Ectodermal cell (in vitro differentiated cells): ENCODE measurements at regions not wholly inside any gene's neighbourhood (a gene's known extent, or its start where the extent isn't known, plus 50 kb on each side); places are given as distances from the start of the nearest gene placed in this dataset.
"Not testable (repeated sequence)": the region's sequence is repeated elsewhere in the genome, so short reads cannot be mapped to it uniquely, and the experiment has no call there.

Experiments
- H3K27ac ChIP-seq: 2 replicates; pipeline ENCODE4 v1.7.0; 2013; ENCODE audit warnings: mild to moderate bottlenecking, low read depth, low read length; ENCODE audit not compliant: insufficient read depth, poor library complexity, severe bottlenecking
- H3K27me3 ChIP-seq: 2 replicates; pipeline ENCODE4 v1.7.0; 2013; ENCODE audit warnings: mild to moderate bottlenecking, low read length; ENCODE audit not compliant: insufficient read depth, control insufficient read depth, poor library complexity, severe bottlenecking
- H3K36me3 ChIP-seq: one replicate; pipeline ENCODE4 v1.7.0; 2013; ENCODE audit warnings: low read length; ENCODE audit not compliant: control insufficient read depth, insufficient read depth
- H3K4me1 ChIP-seq: one replicate; pipeline ENCODE4 v1.7.0; 2013; ENCODE audit warnings: low read length; ENCODE audit not compliant: control insufficient read depth, insufficient read depth
- H3K4me3 ChIP-seq: 2 replicates; pipeline ENCODE4 v1.7.0; 2013; ENCODE audit warnings: low read depth, low read length, control low read depth; ENCODE audit not compliant: insufficient read depth
- H3K9me3 ChIP-seq: 2 replicates; pipeline ENCODE4 v1.7.0; 2013; ENCODE audit warnings: mild to moderate bottlenecking, low read length, moderate library complexity; ENCODE audit not compliant: control insufficient read depth
- WGBS, 2 experiments: methylation state at CpG; one replicate each; pipeline ENCODE4 v1.1.7; 2013; ENCODE audit warnings: missing lambda C conversion rate in 2 of 2; 5-methylcytosine and 5-hydroxymethylcytosine counted together

DNA sequence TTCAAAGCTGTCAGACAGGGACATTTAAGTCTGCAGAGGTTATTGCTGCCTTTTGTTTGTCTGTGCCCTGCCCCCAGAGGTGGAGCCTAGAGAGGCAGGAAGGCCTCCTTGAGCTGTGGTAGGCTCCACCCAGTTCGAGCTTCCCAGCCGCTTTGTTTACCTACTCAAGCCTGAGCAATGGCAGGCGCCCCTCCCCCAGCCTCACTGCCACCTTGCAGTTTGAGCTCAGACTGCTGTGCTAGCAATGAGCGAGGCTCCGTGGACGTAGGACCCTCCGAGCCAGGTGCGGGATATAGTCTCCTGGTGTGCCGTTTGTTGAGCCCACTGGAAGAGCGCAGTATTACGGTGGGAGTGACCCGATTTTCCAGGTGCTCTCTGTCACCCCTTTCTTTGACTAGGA is 1193.9 kb downstream of the FAM181B start:
- H3K4me1 ChIP-seq, H3K4me3 ChIP-seq, H3K27ac ChIP-seq, H3K27me3 ChIP-seq, H3K9me3 ChIP-seq, H3K36me3 ChIP-seq: not testable (repeated sequence)
- 94 to 95% methylated on average over 12 of the region's 12 CpGs for WGBS, 2 experiments

GRCh38 chr11:81515566-81515965 is 1218.1 kb downstream of the FAM181B start:
- Histone ChIP-seq H3K4me1 (no peaks in the 10 kb centered on the region), H3K36me3 (no peaks in the 10 kb centered on the region), H3K27ac (no peak overlapping the region), H3K27me3 (no peaks in the 10 kb centered on the region), H3K9me3 (no peaks in the 10 kb centered on the region), H3K4me3 (no peak overlapping the region)

- Histone ChIP-seq H3K36me3 (no peaks in the 10 kb centered on the region), H3K4me1 (no peaks in the 10 kb centered on the region), H3K9me3 (no peaks in the 10 kb centered on the region), H3K4me3 (no peak overlapping the region), H3K27me3 (no peaks in the 10 kb centered on the region), H3K27ac (no peak overlapping the region)
- 54 to 63% methylated on average over 5 of the region's 5 CpGs for WGBS, 2 experiments
Observed at GRCh38 chr11:81497202-81497804, 1236.4 kb downstream of the FAM181B start.

- WGBS, 2 experiments, result 90 to 100% methylated on average over 1 of the region's 1 CpG
- H3K4me3 ChIP-seq, result no peak overlapping the region
- H3K4me1 ChIP-seq, result no peaks in the 10 kb centered on the region
- no peaks in the 10 kb centered on the region for H3K27me3 ChIP-seq
- H3K27ac ChIP-seq, result no peak overlapping the region
- H3K36me3 ChIP-seq, result no peaks in the 10 kb centered on the region
- H3K9me3 ChIP-seq, result no peaks in the 10 kb centered on the region
Observed at GRCh38 chr11:81496601-81497000, 1237.1 kb downstream of the FAM181B start.

DNA sequence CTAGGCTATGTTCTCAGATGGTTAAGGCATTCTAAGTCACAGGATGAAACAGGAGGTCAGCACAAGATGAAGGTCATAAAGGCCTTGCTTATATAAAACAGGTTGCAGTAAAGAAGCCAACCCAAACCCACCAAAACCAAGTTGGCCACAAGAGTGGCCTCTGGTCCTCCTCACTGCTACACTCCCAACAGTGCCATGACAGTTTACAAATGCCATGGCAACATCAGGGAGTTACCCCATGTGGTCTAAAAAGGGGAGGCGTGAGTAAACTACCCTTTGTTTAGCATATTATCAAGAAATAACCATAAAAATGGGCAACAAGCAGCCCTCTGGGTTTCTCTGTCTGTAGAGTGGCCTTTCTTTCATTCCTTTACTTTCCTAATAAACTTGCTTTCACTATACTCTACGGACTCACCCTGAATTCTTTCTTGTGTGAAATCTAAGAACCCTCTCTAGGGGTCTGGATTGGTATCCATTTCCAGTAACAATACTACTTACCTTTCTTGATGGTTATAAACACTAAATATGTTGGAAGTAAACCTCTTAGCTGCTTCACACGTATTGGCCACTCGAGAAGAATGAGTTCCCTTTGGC is 1237.9 kb downstream of the FAM181B start:
- 47 to 59% methylated on average over 4 of the region's 4 CpGs for whole genome bisulfite sequencing, 2 experiments
- Histone ChIP-seq H3K4me3 (no peak overlapping the region), H3K4me1 (no peaks in the 10 kb centered on the region), H3K36me3 (no peaks in the 10 kb centered on the region), H3K27me3 (no peaks in the 10 kb centered on the region), H3K27ac (no peak overlapping the region), H3K9me3 (no peaks in the 10 kb centered on the region)

- no peak overlapping the region for H3K4me3 ChIP-seq
- H3K4me1 ChIP-seq, result no peaks in the 10 kb centered on the region
- no peaks in the 10 kb centered on the region for H3K9me3 ChIP-seq
- H3K36me3 ChIP-seq, result no peaks in the 10 kb centered on the region
- no peak overlapping the region for H3K27ac ChIP-seq
- H3K27me3 ChIP-seq, result no peaks in the 10 kb centered on the region
Observed at GRCh38 chr11:81494431-81494830, 1239.2 kb downstream of the FAM181B start.

DNA sequence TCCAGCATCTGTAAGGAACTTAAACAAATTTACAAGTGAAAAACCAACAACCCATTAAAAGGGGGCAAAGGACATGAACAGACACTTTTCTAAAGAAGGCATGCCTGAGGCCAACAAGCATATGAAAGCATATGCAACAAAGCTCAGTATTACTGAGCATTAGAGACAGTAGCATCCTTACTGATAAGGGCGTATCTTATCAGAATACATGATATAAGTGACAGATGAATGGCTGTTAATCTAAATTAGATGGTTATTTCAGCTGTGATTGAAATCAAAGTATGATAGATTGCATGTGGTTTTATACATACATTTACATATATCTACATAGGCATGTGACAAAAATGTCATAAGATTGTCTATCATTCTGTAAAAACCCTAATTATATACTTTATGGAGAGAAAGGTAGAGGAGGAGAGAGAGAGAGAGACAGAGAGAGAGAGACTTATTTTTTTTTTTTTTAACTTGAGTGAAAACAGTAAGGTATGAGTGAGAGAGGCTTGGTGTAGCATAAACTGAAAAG is 1240.7 kb downstream of the FAM181B start:
- Histone ChIP-seq H3K9me3 (no peaks in the 10 kb centered on the region), H3K36me3 (no peaks in the 10 kb centered on the region), H3K27me3 (no peaks in the 10 kb centered on the region), H3K4me1 (no peaks in the 10 kb centered on the region), H3K27ac (no peak overlapping the region), H3K4me3 (no peak overlapping the region)
- 100% methylated on average over 1 of the region's 1 CpG for whole genome bisulfite sequencing, 2 experiments

DNA sequence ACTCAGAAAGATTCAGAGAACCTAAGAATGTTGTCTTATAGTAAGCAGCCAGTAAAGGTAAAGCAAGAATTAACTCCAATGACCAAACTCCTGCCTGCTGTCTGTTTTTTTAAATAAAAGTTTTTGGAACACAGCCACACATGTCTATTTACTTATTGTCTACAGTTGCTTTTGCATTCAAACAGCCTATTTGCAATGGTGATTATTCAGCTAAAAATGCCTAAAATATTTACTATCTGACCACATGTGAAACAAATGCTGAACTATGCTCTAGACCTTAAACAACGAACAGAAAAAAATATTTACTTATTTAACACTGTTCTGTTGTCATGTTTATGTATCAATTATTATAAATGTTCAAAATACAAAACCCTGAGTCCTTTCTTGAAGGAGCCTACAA is 1246.6 kb downstream of the FAM181B start:
- H3K27ac ChIP-seq, result no peak overlapping the region

GRCh38 chr11:81484196-81484595 is 1249.5 kb downstream of the FAM181B start:
- Histone ChIP-seq H3K9me3 (no peaks in the 10 kb centered on the region), H3K27me3 (no peaks in the 10 kb centered on the region), H3K36me3 (no peaks in the 10 kb centered on the region), H3K4me1 (no peaks in the 10 kb centered on the region), H3K27ac (no peak overlapping the region), H3K4me3 (no peak overlapping the region)

More for the DNA sequence above, 1246.6 kb downstream of the FAM181B start:
- H3K27me3 ChIP-seq, result no peaks in the 10 kb centered on the region
- H3K4me1 ChIP-seq, result no peaks in the 10 kb centered on the region
- 67% methylated on average over 1 of the region's 1 CpG; no CpG with 5 or more reads in 1 of the 2 experiments for WGBS, 2 experiments
- H3K4me3 ChIP-seq, result no peak overlapping the region
- H3K9me3 ChIP-seq, result no peaks in the 10 kb centered on the region
- H3K36me3 ChIP-seq, result no peaks in the 10 kb centered on the region

GRCh38 chr11:81477277-81477676 is 1256.4 kb downstream of the FAM181B start:
- H3K27me3 ChIP-seq, result no peaks in the 10 kb centered on the region
- H3K4me1 ChIP-seq, result no peaks in the 10 kb centered on the region
- no peak overlapping the region for H3K27ac ChIP-seq
- WGBS, 2 experiments, result 88 to 96% methylated on average over 1 of the region's 1 CpG
- H3K9me3 ChIP-seq, result no peaks in the 10 kb centered on the region
- H3K36me3 ChIP-seq, result no peaks in the 10 kb centered on the region
- H3K4me3 ChIP-seq, result no peak overlapping the region
